Stimulated activated CD4-positive, alpha-beta T cell treated with anti-CD3 and anti-CD28 coated beads, Interleukin-1b, Interleukin-23, amount 100 ng/mL, for 4 hours (primary cell): ENCODE measurements at regions not wholly inside any gene's neighbourhood (a gene's known extent, or its start where the extent isn't known, plus 50 kb on each side); places are given as distances from the start of the nearest gene placed in this dataset.

Source experiments
- DNase-seq, 2 donors: peaks; one replicate each; pipeline ENCODE4 v3.0.0-alpha.2; 2020; ENCODE audit warnings: low read depth in 2 of 2

DNA sequence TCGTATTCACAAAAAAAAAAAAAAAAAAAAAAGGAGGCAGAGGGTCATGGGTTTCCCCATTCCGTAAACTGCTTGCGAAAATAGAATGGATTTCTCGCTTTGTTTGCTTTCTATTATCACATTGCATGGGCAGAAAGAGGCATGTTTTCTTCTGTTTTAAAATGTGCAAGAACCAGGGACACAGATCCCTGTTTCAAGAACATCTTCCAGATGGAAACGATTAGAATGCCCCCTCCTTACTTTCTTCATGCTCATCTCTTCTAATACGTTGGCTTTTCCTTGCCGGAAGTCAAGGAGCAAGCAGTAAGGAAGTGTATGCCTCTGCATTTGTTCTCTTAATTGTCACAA is 51.0 kb upstream of the ZNF516 start:
- no peak for DNase-seq

DNA sequence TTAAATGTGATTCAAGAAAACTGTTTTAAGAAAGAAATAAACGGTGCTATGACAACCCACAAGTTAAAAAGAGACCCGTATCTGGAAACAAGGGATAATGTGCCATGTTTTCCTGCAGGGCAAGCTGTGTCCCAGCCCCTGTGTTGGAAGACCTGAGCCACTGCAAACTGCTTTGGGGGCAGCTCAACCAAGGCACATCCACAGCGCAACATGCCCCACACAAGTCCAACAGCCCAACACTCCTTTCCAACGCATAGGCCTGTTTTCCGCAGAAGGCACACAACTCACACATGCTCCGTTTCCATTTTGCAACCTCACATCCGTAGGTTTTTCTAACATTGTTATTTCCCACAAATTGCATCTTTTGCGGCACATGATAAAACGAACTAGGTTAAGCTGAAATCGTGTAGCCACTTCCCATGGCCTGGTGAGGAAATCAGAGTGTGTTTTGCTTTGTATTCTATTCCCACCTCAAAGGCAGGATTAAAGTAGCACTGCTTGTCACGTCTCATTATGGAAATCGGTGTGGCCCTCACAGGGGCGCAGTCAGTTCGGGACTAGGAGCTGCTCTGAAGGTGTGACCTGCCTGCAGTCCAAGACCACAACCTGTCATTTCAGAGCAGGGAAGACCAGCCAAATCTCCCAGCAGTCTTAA is 50.5 kb upstream of the ZNF516 start:
- no peak for DNase-seq

DNA sequence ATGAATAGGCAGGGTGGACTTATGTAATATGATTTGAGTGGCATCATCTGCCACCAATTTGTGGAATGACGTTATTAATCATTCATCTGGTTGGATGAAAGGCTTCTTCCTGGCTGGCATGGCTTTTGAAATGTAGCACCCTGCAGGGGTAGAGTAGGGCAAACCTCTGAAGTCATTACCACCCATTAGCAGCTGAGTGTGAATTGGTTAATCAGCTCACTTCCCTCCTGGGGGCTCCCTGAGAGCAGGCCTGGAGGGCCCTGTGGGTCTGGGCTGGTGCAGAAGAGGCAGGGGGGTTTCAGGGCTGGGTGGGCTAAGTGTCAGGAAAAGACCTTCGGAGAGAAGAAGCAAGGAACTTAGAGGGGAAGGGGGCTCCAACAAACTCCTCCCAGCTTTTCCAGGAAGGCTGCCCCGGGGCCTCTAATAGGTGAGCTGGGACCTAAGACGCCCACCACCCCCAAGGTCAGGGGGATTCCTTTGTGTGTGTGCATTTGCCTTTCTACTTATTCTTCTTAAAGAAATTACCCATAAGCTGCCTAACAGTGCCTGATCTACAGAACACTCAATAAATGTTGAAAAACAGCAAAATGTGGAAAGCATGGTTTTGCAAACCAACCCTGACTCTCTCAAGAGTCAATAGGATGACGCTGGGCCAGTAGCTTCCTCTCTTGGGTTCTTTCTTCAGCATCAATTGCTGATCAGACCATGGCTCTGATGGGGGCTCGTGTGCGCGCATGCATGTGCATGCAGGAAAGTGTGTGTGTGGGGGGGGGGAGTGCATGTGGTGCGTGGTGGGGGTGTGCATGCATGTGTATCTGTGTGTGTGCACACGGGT is 49.7 kb upstream of the ZNF516 start:
- no peak for DNase-seq
